ENCODE measurements at regions not wholly inside any gene's neighbourhood (a gene's known extent, or its start where the extent isn't known, plus 50 kb on each side); places are given as distances from the start of the nearest gene placed in this dataset.
A peak's percentile ranks its signal among the peaks of the same experiment; 100 is the strongest.

GRCh38 chr12:116420227-116420880 lies 138.8 kb upstream of the MAP1LC3B2 start:
- TF ChIP-seq, protein P1, sequence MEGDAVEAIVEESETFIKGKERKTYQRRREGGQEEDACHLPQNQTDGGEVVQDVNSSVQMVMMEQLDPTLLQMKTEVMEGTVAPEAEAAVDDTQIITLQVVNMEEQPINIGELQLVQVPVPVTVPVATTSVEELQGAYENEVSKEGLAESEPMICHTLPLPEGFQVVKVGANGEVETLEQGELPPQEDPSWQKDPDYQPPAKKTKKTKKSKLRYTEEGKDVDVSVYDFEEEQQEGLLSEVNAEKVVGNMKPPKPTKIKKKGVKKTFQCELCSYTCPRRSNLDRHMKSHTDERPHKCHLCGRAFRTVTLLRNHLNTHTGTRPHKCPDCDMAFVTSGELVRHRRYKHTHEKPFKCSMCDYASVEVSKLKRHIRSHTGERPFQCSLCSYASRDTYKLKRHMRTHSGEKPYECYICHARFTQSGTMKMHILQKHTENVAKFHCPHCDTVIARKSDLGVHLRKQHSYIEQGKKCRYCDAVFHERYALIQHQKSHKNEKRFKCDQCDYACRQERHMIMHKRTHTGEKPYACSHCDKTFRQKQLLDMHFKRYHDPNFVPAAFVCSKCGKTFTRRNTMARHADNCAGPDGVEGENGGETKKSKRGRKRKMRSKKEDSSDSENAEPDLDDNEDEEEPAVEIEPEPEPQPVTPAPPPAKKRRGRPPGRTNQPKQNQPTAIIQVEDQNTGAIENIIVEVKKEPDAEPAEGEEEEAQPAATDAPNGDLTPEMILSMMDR (IDR thresholded peaks at IDR 0.05; ENCODE audit: low read depth, low read length), result no peak
- DNase-seq (ENCODE audit: low read depth, low spot score), result no peak
- no peak overlapping the region for H3K4me3 ChIP-seq (ENCODE audit: low read depth, low read length)
- in situ Hi-C loops (cut with HindIII; ENCODE audit: low sequenced_read_pairs), result no loop called here

DNA sequence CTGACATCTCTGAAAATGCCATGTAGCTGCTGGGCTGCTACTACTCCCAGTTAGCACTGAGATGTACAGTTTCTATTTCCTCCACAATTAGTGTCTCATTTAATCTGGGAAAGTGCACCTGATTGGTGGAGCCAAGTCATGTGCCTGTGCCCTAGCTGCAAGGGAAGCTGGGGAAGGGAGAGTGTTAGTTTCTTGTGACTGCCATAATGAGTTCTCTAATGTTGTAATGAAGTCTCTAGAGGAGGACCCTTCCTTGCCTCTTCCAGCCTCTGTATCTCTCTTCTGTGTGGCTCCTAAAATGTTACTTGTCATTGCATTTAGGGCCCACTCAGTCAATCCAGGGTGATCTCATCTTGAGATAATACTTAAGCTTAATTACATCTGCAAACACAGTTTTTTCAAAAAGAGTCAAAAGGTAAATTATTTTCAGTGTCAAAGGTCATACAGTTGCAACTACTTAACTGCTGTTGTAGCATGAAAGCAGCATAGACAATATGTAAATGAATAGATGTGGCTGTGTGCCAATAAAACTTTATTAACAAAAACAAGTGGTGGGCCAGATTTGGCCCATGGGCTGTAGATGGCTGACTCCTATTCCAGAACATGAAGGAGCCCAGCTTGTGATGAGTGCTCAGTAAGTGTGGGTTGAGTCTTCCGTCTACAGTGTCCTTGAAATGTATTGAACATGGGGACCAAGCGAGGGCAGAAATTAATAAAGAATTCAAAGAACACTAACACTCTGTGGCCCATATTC lies 137.2 kb upstream of the MAP1LC3B2 start:
- no peak for DNase-seq (ENCODE audit: low read depth, low spot score)
- in situ Hi-C loops (cut with HindIII; ENCODE audit: low sequenced_read_pairs), result no loop called here
- TF ChIP-seq, protein P1 (IDR thresholded peaks at IDR 0.05; ENCODE audit: low read depth, low read length), result no peak
- H3K4me3 ChIP-seq (ENCODE audit: low read depth, low read length), result no peak overlapping the region

- no peak overlapping the region for H3K4me3 ChIP-seq (ENCODE audit: low read depth, low read length)
- TF ChIP-seq, protein P1 (IDR thresholded peaks at IDR 0.05; ENCODE audit: low read depth, low read length), result no peak
- peak; percentile 26 for DNase-seq (ENCODE audit: low read depth, low spot score)
- in situ Hi-C loops (cut with HindIII; ENCODE audit: low sequenced_read_pairs), result no loop called here
Observed at GRCh38 chr12:116423094-116423493, 136.1 kb upstream of the MAP1LC3B2 start.

DNA sequence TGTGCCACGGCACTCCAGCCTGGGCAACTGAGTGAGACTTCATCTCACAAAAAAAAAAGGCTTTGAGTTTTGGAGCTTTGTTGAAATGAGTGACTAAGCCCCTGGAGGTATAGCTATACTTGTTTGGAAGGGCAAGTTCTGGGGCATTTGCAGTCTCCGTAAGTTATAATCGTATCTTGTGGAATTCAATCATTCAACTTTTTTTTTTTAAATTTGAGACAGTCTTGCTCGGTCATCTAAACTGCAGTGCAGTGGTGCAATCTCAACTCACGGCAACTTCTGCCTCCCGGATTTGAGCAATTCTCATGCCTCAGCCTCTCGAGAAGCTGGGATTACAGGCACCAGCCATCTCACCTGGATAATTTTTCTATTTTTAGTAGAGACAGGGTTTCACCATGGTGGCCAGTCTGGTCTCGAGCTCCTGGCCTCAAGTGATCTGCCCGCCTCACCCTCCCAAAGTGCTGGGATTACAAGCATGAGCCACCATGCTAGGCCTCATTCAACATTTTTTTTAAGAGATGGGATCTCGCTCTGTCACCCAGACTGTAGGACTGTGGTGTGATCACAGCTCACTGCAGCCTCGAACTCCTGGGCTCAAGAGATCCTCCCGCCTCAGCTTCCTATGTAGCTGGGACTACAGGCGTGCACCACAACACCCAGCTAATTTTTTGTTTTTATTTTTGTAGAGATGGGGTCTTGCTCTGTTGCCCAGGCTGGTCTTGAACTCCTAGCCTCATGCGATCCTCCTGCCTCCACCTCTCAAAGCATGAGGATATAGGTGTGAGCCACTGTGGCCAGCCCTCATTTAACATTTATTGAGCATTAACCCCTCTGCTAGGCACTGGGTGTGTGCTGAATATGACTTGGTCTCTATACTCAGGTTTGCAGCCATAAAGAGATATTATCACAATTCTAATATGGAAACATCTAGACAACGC lies 133.7 kb upstream of the MAP1LC3B2 start:
- no peak for DNase-seq (ENCODE audit: low read depth, low spot score)
- in situ Hi-C loops (cut with HindIII; ENCODE audit: low sequenced_read_pairs), result no loop called here
- no peak overlapping the region for H3K4me3 ChIP-seq (ENCODE audit: low read depth, low read length)
- TF ChIP-seq, protein P1 (IDR thresholded peaks at IDR 0.05; ENCODE audit: low read depth, low read length), result no peak

DNA sequence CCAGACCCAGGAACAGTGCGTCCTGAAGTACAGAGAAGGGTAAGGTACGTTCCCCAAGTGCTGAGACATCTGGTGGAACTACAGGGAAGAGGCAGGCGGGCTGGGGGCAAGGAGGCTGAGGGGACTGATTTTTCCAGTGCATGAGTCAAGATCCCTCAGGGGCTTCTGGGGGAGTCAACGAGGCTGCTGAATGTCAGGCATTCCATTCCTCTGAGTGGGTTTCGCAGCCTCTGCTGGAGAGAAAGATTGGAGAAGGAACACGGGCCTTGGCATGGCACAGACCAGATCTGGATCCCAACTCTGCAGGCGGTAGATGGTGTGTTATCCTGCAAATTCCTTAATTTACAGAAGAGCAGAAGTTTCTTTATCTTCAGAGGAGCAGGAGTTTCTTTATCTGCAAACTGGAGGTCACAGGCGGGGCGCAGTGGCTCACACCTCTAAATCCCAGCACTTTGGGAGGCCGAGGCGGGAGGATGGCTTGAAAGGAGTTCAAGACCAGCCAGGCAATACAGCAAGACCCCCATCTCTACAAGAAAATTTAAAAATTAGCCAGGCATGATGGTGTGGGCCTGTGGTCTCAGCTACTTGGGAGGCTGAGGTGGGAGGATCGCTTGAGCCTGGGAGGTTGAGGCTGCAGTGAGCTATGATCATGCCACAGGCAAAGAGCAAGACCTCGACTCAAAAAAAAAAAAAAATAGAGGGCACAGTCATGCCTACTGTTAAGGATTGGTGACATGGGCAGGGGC lies 132.6 kb upstream of the MAP1LC3B2 start:
- TF ChIP-seq, protein P1 (IDR thresholded peaks at IDR 0.05; ENCODE audit: low read depth, low read length), result peak; percentile 66
- in situ Hi-C loops (cut with HindIII; ENCODE audit: low sequenced_read_pairs), result no loop called here
- peak; percentile 96 for DNase-seq (ENCODE audit: low read depth, low spot score)
- no peak overlapping the region for H3K4me3 ChIP-seq (ENCODE audit: low read depth, low read length)

All from astrocyte of the spinal cord (primary cell).